MCF 10A (cell line): ENCODE measurements at regions not wholly inside any gene's neighbourhood (a gene's known extent, or its start where the extent isn't known, plus 50 kb on each side); places are given as distances from the start of the nearest gene placed in this dataset.
A peak's percentile ranks its signal among the peaks of the same experiment; 100 is the strongest.

Experiments used
- BruUV-seq: library from RNA; stranded (reverse); fragments of 400-500 nt; replicated peaks from 2 replicates; lab custom pipeline; 2021; lab: Mats Ljungman, UMichigan
- CTCF ChIA-PET: fragments of 300-600 bp; sonication (Branson Sonifier 250); formaldehyde crosslinking; extraction: SDS; loops from one replicate; lab custom pipeline; 2021; ENCODE audit warnings: antibody characterized with exemption, inconsistent platforms; lab: Yijun Ruan, JAX
- POLR2A ChIA-PET: fragments of 300-600, 350-650 bp; sonication (Branson Sonifier 250); formaldehyde crosslinking; extraction: SDS; loops from one replicate; lab custom pipeline; 2020; ENCODE audit warnings: antibody characterized with exemption, inconsistent platforms; lab: Yijun Ruan, JAX
- DNase-seq: peaks from one replicate; pipeline ENCODE4 v3.0.0-alpha.2; 2018; ENCODE audit not compliant: unreplicated experiment
- H3K27ac Mint-ChIP-seq: one replicate; pipeline ENCODE4 v1.8.0; 2022; ENCODE audit warnings: mild to moderate bottlenecking, low read depth, mixed read lengths; ENCODE audit not compliant: unreplicated experiment
- H3K27me3 Mint-ChIP-seq: one replicate; pipeline ENCODE4 v1.8.0; 2022; ENCODE audit warnings: mixed read lengths; ENCODE audit not compliant: insufficient read depth, unreplicated experiment
- H3K36me3 Mint-ChIP-seq: one replicate; pipeline ENCODE4 v1.8.0; 2022; ENCODE audit warnings: mild to moderate bottlenecking, moderate library complexity, mixed read lengths; ENCODE audit not compliant: insufficient read depth, unreplicated experiment
- H3K4me1 Mint-ChIP-seq: one replicate; pipeline ENCODE4 v1.8.0; 2022; ENCODE audit warnings: mixed read lengths; ENCODE audit not compliant: insufficient read depth, unreplicated experiment
- H3K4me3 Mint-ChIP-seq: one replicate; pipeline ENCODE4 v1.8.0; 2022; ENCODE audit warnings: mild to moderate bottlenecking, moderate library complexity, mixed read lengths; ENCODE audit not compliant: unreplicated experiment
- H3K9me3 Mint-ChIP-seq: one replicate; pipeline ENCODE4 v1.8.0; 2022; ENCODE audit warnings: mixed read lengths; ENCODE audit not compliant: unreplicated experiment
- intact Hi-C: fragments of 100-400 bp; cut with micrococcal nuclease; formaldehyde crosslinking; loops from 2 replicates; pipeline ENCODE4 v1.14.1; 2022
- TF ChIP-seq, protein P1 (sequence below): fragments of 200-600 bp; IDR thresholded peaks from one replicate; pipeline ENCODE4 v1.8.0; 2022; ENCODE audit warnings: antibody characterized with exemption, mild to moderate bottlenecking; ENCODE audit not compliant: unreplicated experiment

DNA sequence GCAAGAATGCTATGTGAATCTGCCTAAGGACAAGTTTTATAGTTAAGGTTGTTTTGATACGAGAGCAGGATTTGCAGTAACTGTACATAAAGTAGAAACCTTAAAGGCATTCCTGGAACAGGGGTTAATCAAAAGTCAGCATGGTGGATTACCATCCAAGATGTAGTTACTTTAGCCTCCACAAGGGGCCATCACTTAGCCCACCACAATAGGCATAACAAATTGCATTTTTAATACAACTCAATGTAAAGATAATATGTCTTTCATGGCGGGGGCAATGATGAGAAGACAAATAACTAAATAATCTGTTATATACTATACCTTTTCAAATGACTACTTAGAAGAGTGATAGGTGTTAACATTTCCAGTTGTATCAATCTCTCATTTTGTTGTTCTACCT lies 611.2 kb upstream of the ADGRL4 start:
- ChIA-PET CTCF (interaction anchor here (0.5 to 0.8 kb wide), 2 partner anchors 80 to 113 kb away, joined by 3 read pairs; no protein-coding TSS in a partner anchor), POLR2A (no interaction called here)
- Mint-ChIP-seq H3K27me3 (no peaks in the 10 kb centered on the region), H3K4me3 (no peak overlapping the region), H3K27ac (no peak overlapping the region), H3K4me1 (peaks cover 6% of the 10 kb centered on the region), H3K9me3 (no peaks in the 10 kb centered on the region), H3K36me3 (no peaks in the 10 kb centered on the region)
- no TSS peak for BruUV-seq
- intact Hi-C loops = no loop called here
- no peak for DNase-seq
- TF ChIP-seq, protein P1, sequence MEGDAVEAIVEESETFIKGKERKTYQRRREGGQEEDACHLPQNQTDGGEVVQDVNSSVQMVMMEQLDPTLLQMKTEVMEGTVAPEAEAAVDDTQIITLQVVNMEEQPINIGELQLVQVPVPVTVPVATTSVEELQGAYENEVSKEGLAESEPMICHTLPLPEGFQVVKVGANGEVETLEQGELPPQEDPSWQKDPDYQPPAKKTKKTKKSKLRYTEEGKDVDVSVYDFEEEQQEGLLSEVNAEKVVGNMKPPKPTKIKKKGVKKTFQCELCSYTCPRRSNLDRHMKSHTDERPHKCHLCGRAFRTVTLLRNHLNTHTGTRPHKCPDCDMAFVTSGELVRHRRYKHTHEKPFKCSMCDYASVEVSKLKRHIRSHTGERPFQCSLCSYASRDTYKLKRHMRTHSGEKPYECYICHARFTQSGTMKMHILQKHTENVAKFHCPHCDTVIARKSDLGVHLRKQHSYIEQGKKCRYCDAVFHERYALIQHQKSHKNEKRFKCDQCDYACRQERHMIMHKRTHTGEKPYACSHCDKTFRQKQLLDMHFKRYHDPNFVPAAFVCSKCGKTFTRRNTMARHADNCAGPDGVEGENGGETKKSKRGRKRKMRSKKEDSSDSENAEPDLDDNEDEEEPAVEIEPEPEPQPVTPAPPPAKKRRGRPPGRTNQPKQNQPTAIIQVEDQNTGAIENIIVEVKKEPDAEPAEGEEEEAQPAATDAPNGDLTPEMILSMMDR = peak; percentile 25

DNA sequence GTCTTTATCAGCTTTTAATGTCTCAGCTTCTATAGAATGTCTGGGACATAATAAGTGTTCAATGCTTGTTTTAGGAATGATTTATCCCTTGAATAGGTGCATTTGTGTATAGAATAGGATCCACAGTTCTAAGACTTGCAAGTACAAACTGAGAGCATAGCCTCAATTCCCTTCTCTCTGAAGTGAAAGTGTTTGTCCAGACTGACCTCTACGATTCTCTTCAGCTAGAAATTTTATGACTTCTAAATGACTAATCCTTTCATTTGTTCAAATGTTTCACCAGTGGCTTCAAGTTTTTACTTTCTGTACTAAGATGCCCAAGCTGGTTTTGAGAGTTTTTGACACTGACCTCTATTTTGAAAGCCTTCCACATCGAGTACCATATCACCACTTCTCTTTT lies 608.2 kb upstream of the ADGRL4 start:
- POLR2A ChIA-PET = no interaction called here
- Mint-ChIP-seq H3K36me3 (no peaks in the 10 kb centered on the region), H3K4me3 (no peak overlapping the region), H3K27me3 (no peaks in the 10 kb centered on the region), H3K27ac (no peak overlapping the region), H3K4me1 (peaks cover 10% of the 10 kb centered on the region), H3K9me3 (no peaks in the 10 kb centered on the region)
- no TSS peak for BruUV-seq
- TF ChIP-seq, protein P1 = no peak
- CTCF ChIA-PET = no interaction called here
- intact Hi-C loops = no loop called here
- DNase-seq = peak; percentile 13

DNA sequence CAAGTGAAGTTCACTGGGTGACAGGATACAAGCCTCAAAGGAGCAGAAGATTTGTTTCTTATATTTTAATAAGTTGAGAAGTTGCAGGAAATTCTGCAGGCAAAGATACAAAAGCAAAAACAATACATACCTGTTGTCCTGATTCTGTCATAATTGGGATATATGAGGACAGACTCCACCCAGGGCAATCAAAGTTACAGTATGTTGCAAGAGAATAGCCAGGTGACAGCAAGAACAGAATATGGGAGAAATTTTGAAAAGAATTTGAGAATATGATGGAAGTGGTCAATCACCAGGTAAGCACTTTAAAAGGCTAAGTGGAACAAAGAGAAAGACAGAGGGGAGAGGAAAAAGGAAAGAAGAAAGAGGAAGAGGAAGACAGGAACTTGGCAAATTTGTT lies 607.6 kb upstream of the ADGRL4 start:
- Mint-ChIP-seq H3K27me3 (no peaks in the 10 kb centered on the region), H3K4me3 (no peak overlapping the region), H3K36me3 (no peaks in the 10 kb centered on the region), H3K27ac (no peak overlapping the region), H3K4me1 (peaks cover 10% of the 10 kb centered on the region), H3K9me3 (no peaks in the 10 kb centered on the region)
- POLR2A ChIA-PET = no interaction called here
- BruUV-seq = no TSS peak
- TF ChIP-seq, protein P1 = no peak
- CTCF ChIA-PET = interaction anchor here (0.7 kb wide), 2 partner anchors 17 to 826 kb away, joined by 3 read pairs; no protein-coding TSS in a partner anchor
- intact Hi-C loops = no loop called here
- DNase-seq = no peak

DNA sequence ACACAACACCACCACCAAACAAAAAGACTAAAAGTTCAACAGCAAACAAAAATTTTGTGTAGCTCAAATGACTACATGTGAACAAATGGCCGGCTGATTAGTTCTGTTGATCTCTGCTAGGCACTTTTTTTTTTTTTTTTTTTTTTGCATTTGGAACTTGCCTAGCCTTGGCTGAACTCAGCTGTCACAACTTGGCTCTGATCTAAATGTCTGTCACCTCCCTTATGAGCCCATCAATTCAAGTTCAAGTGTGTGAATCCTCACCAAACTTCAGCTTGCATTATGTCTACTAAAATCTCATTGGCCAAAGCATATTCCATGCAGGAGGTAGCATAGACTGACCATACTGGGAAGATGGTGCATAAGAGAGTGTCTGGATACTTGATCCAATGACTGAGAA lies 606.5 kb upstream of the ADGRL4 start:
- H3K27ac Mint-ChIP-seq = no peak overlapping the region
- CTCF ChIA-PET = interaction anchor here (0.7 kb wide), 1 partner anchor 476 kb away, joined by 3 read pairs; no protein-coding TSS in a partner anchor

More for the DNA sequence above, 606.5 kb upstream of the ADGRL4 start:
- no TSS peak for BruUV-seq
- TF ChIP-seq, protein P1 = no peak
- peaks cover 10% of the 10 kb centered on the region for H3K4me1 Mint-ChIP-seq
- POLR2A ChIA-PET = no interaction called here
- intact Hi-C loops = no loop called here
- H3K9me3 Mint-ChIP-seq = no peaks in the 10 kb centered on the region
- H3K4me3 Mint-ChIP-seq = no peak overlapping the region
- no peaks in the 10 kb centered on the region for H3K27me3 Mint-ChIP-seq
- DNase-seq = no peak
- no peaks in the 10 kb centered on the region for H3K36me3 Mint-ChIP-seq
